ENCODE measurements at regions not wholly inside any gene's neighbourhood (a gene's known extent, or its start where the extent isn't known, plus 50 kb on each side); places are given as distances from the start of the nearest gene placed in this dataset.

DNA sequence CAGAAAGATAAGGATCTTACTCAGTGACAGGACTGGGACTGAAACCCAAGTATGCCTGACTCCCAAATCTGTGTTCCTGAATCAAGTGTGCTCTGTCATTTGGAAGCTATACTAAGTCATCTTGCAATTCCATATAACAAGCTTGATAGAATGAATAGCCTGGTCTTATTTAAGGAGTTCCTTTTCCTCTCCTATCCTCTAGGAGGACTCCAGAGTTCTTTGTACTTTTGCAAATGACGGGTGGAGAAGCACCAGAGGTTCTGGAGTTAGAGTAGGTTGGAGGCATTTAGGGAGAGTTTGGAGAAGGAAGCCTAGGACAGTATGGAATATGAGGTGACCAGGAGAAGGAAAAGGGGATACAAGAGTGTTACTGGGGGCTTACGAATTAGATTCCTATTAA lies 92.9 kb upstream of the RCN1 start:
- DNase-seq = no peak

DNA sequence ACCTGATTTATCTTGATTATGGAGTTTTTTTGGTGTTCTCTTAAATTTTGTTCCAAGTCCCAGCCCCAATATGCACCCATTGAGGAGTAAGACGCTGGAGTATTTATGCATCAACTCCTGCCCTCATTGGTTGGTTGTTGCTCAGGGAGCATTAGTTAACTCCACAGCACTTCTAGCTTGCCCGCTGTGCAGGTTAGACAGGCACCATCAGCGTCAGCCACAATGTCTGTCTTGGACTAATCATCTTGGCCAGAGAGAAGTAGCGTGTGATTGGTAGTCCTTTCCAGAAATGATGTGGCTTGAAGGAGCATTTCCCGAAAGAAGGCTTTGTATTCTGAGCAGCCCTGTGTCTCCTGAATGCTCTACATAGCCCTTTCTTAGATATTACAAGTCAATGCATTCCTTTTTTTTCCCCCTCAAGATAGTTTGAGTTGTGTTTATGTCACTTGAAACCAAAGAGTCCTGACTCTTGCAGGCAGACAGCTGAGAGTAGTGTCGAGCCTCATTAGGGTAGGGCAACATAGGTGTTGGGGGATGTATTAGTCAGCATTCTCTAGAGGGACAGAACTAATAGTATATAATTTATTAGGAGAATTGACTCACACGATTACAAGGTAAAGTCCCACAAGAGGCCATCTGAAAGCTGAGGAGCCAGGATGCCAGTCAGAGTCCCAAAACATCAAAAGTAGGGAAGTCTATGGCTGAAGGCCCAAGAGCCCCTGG lies 94.6 kb upstream of the RCN1 start:
- DNase-seq = no peak

DNA sequence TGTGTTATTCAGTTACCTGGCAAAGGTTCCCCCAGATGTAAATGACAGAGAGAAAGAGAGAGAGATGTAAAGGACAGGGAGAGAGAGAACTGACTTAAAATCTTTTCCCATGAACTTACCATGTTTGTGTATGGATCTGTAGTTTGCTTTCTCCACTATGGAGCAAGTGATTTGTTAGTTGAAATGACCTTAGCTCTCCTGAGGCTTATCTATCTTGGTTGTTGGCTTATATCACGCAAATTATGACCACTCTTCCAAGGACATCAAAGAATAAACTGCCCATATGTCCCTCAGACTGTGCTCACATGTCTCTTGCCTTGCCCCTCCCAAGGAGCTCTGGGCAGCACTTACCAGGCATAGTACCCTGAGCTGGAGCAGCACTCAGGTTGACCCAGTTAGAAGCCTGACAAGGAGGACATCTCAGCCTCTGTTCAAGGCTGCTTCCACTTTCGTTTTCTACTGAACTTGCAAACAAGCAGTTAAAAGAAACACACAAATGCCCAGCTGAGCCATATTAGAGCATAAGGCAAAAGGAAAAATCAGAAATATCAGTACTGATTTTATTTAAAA lies 95.3 kb upstream of the RCN1 start:
- no peak for DNase-seq

DNA sequence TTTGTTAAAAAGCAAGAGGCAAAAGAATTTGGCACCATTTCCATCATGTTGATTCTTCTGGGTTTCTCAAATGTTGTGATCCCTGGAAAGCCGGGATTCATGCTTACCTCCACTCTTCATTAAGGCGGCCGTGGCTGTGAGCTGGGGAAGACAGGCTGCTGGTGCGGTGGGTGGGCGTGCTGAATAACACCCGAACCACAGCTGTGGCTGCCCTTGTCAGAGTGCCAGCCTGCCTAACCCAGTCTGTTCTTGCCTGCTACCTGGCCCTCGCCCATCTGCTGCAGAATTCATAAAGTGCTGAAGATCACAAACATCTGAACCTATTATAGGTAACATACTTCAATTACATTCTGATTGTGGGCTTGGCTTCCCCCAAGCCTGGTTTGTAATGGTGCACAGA lies 95.8 kb upstream of the RCN1 start:
- DNase-seq = no peak

DNA sequence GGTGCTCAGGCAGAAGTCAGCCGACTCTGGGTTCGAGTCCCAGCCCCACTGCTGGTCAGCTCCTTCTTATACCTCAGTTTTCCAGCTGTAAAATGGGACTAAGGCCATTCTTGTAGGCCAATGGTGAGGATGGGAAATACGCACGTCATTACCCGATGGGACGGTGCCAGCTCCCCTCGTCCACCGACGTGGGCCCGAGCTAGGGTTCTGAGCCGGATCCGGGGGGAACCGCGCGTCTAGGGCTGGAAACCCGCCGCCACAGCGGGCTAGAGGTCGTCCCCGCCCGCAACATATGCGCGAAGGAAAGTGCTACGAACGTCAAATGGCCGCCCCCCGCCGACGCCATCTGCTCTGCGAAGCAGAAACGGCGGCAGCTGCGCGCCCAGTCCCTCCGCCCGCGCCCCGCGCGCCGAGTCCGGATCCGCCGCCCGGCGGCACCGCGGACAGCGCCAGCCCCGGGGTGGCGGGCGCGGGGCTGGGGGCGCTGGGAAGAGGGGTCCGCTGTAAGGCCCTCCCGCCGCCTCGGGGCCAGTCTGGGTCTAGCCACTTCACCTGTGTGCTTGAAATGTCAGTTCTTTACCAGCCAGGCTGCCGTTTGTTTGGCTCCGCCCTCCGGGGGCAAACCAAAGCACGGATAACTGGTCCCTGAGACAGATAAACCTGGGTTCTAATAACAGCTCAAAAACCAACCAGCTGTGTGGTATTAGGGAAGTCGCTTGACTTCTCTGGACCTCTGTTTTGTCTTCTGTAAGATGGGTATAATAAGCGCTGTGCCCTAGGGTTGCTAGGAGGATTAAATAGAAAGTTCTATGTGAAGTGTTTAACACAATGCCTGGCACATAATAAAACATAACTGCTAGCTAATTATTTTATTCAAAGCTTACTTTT lies 103.5 kb upstream of the RCN1 start:
- DNase-seq = no peak

DNA sequence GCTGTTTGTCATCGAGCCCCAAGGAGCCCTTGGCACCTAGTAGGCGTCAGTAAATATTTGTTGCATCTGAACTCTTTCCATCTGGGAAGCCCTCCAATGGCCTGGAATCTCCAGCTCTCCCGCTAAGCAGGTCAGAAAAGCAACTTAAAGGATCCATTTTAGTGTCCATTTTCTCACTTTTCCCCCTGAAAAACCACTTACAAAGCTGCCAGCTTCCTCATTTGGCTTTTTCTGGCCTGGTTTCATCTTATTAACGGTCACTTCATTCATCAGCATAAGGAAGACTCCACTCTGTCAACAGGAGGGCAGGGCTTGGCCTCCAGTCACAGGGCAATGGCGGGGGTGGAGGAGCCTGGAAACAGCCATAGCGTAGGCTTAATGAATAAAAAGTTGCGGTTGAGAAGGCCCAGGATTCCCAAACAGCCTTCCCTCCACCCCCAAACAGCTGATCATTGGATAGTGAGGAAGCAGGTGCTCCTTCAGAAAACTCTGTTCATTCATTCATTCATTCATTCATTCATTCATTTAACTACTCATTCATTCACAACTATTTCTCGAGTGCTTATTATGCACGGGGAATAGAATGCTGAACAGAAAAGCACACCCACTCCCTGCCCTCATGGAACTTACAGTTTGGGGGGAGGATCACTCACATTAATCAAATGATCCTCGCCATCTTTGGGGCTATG lies 104.5 kb upstream of the RCN1 start:
- no peak for DNase-seq

DNA sequence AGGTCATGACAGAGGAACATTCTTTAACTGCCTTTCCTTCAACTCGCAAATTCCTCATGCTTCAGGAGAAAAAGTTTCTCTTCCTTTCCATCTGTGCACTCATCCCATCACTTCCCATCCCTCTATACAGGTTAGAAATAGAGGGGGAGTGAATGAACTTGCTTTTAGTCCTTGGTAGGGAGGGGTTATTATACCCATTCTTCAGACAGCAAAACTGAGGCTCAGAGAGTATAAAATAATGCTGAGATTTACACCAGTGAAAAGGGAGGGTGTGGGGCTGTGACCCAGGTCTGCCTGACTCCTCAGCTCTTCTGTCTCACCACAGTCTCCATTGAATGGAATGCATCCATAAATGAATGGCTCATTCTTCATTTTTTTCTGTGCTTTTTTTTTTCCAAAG lies 109.4 kb upstream of the RCN1 start:
- no peak for DNase-seq

DNA sequence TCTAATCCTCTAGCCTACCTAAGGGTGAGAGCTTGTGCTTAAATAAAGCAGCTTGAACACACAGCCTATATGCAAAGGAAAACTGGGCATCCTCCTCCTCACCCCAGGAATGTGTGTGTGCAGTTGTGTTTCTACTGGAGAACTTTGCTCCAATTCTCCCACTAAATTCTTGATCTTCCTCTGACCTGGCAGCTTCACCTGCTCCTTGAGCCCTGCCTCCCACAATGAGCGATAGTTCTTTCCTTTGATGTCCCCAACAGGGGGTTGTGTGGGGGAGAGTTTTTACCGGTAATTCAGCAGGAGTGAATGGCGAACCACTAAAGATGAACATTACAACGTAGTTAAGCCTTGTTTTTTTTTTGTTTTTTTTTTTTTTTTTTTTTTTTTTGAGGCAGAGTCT lies 113.5 kb upstream of the RCN1 start:
- DNase-seq = no peak

DNA sequence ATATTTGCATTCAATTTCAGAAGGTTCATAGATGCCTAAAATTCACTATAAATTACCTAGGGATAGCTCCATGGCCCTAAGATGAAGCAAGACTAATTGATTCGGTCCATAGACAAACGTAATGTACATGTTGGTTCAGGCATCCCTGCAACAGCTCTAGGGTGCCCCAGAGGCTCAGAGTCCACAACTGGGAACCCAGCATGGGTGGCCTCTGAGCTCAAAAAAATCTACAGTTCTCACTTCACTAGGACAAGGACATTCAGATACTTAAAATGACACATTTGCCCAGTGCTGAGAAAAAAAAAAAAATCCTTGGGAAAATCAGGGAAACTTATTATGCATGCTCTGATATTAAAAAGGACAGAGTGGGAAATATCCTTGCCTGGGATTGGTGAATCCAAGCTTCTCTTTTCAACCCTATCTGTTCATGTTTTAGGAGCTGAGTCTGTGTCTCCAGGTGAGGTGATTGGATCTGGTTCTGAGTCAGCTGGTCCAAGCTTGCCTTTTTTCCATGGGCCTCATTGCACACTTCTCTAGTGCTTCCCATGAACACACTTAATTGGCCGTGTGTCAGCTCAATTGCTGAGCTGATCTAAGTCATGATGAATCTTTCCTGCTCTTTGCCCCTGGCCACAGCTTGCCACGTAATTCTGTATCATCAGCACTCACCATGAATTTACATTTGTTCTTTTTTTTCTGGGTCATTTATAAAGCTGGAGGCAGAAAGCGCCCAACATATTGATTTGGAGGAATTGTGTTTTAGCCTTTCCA lies 116.3 kb upstream of the RCN1 start:
- DNase-seq = no peak

DNA sequence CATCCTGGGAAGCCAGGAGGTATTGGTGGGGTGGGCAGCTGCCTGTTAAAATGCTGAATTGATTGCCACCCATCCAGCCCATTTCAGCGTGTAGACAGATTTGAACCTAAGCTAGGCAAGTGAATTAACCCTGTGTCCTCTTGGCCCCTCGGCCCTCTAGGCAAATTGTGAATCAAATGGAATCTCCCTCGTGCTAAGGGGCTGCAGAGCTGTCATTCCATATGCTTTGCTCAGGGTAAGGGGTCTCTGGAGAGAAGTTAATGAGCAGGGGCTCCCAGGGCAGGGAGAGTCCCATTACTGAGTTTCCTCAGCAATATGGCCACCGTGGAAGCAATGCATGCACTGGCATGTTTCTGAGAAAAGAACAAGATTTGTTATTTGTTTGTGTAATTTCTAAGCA lies 117.7 kb upstream of the RCN1 start:
- no peak for DNase-seq

DNA sequence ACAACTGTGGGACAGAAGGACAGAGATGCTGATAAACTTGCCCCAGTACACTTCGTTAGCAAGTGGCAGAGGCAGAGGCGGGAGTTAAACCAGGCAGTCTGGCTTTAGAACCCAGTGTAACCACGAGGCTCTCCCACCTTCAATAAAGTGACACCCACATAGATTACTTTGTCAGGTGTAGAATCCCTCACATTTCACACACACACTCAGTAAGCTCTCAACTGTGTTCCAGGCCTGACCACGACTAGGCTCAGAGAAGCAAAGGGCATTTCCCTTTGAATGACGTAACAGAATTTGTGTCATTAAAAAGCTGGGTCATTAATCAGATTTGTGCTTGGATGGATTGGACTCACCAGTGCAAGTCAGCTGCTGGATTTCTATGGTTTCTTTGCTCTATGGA lies 118.3 kb upstream of the RCN1 start:
- no peak for DNase-seq

DNA sequence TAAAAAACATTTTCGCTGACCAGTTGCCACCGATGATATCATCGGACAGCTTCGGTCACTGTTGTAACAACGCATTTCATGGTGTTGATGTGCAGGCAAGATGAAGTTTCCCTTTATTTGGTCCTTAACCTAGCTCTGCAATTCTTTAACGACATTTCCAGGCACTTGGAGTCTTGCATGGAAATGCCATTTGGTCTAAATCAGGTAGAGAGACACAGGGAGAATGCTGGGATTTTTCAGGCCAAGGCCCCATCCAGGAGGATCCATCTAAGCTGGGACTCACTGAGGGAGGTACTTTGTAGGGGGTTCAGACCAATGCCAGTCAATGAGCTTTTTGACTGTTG lies 121.5 kb upstream of the RCN1 start:
- no peak for DNase-seq

DNA sequence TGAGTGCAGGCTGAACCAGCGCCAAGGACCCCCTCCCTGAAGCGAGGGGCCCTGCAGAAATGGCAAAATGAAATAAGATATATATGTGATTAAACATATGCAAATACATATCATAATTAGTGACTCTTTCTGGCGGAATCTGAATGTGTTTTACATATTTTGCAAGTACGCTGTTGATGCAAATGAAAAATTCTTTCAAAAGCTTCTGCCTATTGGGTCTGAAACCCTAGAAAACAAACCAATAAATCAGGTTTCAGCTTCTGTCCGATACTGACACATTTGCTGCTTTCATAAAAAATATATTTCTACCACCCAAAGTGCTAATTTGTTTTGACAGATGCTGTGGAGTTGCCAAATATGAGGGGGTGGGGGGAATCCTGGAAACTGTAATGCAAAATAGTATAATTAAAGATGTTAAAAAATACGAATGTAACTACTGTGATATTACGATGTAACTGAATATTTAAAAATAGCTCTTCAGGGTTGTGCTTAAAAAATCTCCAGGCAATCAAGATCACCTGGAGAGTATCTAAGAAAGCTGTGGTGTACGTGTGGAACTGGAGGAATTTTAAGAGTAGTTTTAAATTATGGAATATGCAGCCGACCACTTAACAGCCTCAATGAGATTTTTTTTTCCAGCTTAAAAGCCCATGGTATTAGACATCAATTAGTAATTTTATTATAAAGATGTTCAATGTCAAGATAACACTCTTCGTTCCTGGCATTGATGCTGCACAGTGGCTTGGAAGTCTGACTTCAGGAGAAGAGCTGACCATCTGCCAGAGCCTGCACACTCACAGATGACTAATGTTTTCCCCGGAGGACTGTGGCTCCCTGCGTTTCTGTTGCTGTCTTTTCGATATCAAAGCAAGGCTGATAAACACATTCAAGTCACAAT lies 122.2 kb upstream of the RCN1 start:
- no peak for DNase-seq

DNA sequence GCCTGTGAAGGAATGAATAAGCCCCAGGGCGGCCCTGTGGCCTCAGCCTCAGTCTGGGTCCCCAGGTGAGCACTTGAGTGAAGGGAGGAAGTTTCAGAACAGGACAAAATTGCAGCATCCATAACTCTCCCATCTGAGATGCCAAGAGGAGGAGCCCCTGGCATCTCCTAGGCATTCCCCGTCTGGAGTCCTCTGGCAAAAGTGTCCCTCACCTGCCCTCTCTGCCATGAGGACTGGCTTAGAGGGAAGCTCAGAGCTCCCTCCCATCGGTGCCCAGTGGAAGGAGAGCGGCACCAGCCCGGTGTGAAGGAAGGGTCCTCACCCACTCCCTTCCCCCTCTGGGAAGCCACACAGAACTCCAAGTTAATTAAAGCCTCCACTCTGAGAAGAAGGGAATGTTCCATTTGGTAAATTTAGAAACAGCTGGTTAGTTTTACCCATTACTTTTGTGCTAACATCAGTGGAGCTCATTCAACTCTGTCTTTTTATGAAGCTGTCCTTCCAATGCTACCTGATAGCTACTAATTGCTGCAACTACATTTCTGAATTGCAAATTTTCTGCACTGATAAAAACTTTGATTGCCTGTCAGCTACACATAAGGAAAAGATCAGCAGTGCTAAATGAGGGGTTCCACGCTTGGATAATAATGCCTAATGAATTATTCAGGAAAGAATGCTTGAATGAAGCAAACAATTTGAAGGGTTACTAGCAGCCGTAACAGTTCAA lies 123.3 kb upstream of the RCN1 start:
- DNase-seq = no peak

DNA sequence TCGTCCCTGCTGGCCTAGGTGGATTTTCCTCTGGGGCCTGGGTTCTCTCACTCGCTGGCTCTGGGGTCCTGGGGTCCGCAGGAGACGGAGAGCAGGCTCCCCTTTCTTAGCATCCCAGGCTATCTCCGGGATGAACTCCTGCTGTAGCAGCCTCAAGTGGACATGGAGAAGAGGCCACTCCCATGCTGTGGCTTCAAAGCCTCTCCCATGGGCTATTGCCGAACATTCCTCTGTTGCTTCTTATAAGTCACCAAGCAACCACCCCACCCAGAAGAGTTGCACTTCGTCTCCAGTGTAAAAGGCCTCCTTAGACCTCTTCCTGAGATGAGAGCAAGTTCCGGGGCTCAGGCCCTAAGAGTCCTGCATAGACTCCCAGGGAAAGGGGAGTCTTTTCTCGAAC lies 124.0 kb upstream of the RCN1 start:
- DNase-seq = no peak

DNA sequence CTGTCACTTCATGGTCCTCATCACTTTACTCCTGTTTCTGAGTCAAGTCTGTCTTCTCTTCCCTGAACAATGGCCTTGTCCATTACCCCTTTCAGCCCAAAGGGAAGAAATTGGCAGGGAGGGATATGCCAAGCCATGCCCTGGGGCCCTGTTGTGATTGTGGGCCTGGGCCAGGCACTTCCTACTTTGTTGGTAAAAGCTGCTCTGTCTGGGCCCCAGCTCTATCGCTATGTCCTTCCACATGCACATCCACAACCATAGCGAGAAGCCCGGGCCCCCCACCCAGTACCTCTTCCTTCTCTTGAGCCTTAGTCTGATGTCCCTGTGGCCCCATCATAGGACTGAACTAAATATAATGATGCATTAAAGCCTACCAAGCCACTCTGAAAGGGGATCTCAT lies 126.7 kb upstream of the RCN1 start:
- DNase-seq = no peak

DNA sequence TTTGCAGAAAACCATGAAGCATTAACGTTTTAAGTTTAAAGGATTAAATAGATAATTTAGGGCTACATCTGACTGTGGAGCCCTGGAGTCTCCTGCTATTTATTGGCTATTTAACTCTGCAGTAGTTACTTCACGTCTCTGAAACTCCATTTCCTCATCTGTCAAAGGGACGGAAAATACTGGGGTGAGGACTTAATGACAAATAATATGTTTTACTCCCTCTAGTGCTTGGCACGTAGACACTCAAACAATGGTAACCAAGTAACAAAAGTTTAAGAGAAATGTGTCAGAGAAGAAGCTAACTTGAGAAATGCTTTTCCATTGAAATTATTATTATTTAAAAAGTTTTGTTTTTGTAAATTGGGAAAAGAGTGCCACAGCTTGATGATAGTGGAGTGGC lies 130.7 kb upstream of the RCN1 start:
- DNase-seq = no peak

DNA sequence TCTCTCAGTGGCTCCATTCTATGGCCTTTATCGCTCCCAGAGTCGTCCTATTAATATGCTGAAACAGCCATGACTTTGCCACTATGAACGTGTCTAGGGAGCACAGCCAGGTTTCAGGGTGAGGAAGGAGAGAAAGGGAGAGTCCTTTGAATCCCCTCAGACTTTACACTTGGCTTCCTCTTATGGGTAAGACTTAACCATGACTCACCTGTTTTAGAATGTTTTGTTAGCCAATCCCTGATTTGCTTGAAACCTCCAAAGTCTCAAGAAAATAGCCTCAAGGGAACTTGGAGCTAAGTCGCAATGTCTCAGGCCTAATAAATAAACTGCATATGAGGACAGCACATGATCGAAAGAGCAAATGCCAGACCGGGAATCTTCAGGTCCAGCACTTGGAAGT lies 131.2 kb upstream of the RCN1 start:
- DNase-seq = no peak

DNA sequence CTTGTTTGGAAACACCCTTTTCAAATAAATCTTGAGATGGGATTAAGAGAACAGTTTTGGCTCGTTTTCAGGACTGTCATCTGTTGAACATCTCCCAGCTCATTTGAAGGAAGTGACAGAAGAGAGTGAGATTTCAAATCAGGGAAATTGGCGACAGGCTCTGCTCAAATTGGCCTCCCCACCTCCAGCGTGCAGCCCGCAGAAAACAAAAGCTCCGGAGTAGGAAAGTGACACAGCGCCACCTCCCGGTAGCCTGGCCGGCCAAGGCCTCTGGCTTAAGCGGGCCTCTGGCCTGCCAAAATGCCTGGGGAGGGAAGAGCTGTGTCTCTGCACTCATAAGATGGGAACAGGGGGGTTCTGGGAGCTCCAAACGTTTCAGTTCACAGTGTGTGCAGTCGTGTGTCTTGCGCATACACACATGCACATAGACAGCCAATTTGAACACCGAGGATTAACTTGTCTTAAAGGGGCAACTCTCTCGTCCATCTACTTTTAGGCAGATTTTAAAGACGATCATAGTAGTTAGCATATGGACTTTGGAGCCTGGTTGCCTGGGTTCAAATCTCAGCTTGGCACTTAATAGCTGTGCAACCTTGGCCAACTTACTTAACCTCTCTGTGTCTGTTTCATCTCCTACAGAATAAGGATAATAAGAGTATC lies 132.7 kb upstream of the RCN1 start:
- peak; percentile 49 for DNase-seq

DNA sequence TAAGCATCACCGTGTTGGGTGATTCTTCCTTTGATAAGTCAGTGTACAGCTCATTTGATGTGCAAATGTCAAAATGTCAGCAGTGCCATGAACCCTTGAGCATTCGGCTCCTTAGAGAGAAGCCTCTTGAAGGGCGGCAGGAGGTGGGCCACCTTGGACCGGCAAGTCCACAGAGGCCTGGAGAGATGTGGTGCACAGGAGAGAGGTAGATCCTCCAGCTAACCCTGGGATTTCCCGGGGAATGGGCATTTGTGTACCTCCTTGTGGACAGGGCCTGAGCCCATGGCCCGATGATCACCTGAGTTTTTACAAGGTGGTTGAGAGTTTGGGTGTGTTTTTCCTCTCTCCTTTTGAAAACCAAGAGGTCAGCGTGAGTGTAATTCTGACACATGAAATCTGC lies 133.2 kb upstream of the RCN1 start:
- DNase-seq = no peak

DNA sequence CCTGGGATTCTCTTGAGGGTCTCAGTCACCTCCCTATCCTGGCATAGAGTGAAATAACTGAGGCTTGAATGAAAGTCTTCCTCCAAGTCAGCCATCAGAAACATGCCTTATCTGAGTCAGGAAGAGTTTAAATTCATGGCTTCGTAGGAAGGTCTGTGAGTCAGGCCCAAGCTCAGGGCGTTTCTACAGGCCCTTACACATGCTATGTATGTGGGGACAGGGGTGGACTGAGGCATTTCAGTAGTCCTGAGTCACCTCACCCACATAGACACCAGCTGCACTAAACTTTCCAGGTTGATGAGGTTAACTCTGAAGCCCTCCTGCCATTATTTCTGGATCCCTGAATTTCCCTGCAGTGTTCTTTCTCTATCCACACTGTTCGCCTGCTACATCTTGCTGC lies 134.6 kb upstream of the RCN1 start:
- no peak for DNase-seq
